ENCODE measurements at regions not wholly inside any gene's neighbourhood (a gene's known extent, or its start where the extent isn't known, plus 50 kb on each side); places are given as distances from the start of the nearest gene placed in this dataset.

DNA sequence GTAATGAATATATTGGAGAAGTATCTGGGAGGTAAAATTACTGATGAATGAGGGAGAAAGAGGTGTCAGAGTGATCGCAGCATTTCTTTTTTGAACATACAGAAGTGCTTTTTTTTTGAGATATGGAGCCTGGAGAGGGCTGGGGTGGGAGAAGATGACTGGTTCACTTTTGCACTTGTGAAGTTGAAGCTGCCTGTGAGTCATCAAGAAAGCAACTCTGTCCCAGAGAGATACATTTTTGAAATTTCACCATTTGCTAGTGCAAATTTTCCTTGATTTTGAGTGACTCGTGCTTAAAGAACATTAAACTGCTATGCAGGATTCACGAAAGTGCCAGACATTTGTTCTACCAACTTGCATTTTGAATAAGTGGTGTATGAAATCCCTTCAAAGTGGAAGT lies 81.8 kb downstream of the ADRA2A start:
- ChIA-PET CTCF (no interaction called here), POLR2A (no interaction called here)
- Histone ChIP-seq H3K4me3 (ENCODE audit: low read depth, low read length) (no peak overlapping the region), H3K27ac (ENCODE audit: extremely low read depth, low read depth, low read length) (no peak overlapping the region), H3K36me3 (ENCODE audit: control insufficient read depth in 2 of 2, insufficient read depth in 1 of 2, low read length in 2 of 2) (no peaks in the 10 kb centered on the region), H3K4me1 (ENCODE audit: control insufficient read depth, insufficient read depth, low read length) (no peaks in the 10 kb centered on the region), H3K9me3 (ENCODE audit: control insufficient read depth, insufficient read depth, low read depth, low read length) (no peaks in the 10 kb centered on the region)
- TF ChIP-seq ZNF138 (tag by site-specific recombination; IDR thresholded peaks at IDR 0.05; ENCODE audit: borderline replicate concordance), result no peak
- no peak for TF ChIP-seq ZNF426 (tag by site-specific recombination; IDR thresholded peaks at IDR 0.05)
- TF ChIP-seq, protein P1, sequence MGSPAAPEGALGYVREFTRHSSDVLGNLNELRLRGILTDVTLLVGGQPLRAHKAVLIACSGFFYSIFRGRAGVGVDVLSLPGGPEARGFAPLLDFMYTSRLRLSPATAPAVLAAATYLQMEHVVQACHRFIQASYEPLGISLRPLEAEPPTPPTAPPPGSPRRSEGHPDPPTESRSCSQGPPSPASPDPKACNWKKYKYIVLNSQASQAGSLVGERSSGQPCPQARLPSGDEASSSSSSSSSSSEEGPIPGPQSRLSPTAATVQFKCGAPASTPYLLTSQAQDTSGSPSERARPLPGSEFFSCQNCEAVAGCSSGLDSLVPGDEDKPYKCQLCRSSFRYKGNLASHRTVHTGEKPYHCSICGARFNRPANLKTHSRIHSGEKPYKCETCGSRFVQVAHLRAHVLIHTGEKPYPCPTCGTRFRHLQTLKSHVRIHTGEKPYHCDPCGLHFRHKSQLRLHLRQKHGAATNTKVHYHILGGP (tag by site-specific recombination; IDR thresholded peaks at IDR 0.05), result no peak
- TF ChIP-seq, protein P2, sequence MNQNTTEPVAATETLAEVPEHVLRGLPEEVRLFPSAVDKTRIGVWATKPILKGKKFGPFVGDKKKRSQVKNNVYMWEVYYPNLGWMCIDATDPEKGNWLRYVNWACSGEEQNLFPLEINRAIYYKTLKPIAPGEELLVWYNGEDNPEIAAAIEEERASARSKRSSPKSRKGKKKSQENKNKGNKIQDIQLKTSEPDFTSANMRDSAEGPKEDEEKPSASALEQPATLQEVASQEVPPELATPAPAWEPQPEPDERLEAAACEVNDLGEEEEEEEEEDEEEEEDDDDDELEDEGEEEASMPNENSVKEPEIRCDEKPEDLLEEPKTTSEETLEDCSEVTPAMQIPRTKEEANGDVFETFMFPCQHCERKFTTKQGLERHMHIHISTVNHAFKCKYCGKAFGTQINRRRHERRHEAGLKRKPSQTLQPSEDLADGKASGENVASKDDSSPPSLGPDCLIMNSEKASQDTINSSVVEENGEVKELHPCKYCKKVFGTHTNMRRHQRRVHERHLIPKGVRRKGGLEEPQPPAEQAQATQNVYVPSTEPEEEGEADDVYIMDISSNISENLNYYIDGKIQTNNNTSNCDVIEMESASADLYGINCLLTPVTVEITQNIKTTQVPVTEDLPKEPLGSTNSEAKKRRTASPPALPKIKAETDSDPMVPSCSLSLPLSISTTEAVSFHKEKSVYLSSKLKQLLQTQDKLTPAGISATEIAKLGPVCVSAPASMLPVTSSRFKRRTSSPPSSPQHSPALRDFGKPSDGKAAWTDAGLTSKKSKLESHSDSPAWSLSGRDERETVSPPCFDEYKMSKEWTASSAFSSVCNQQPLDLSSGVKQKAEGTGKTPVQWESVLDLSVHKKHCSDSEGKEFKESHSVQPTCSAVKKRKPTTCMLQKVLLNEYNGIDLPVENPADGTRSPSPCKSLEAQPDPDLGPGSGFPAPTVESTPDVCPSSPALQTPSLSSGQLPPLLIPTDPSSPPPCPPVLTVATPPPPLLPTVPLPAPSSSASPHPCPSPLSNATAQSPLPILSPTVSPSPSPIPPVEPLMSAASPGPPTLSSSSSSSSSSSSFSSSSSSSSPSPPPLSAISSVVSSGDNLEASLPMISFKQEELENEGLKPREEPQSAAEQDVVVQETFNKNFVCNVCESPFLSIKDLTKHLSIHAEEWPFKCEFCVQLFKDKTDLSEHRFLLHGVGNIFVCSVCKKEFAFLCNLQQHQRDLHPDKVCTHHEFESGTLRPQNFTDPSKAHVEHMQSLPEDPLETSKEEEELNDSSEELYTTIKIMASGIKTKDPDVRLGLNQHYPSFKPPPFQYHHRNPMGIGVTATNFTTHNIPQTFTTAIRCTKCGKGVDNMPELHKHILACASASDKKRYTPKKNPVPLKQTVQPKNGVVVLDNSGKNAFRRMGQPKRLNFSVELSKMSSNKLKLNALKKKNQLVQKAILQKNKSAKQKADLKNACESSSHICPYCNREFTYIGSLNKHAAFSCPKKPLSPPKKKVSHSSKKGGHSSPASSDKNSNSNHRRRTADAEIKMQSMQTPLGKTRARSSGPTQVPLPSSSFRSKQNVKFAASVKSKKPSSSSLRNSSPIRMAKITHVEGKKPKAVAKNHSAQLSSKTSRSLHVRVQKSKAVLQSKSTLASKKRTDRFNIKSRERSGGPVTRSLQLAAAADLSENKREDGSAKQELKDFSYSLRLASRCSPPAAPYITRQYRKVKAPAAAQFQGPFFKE (tag by site-specific recombination; IDR thresholded peaks at IDR 0.05; ENCODE audit: borderline replicate concordance), result no peak
- TF ChIP-seq ZNF701 (tag by site-specific recombination; IDR thresholded peaks at IDR 0.05), result no peak
- TF ChIP-seq, protein P3, sequence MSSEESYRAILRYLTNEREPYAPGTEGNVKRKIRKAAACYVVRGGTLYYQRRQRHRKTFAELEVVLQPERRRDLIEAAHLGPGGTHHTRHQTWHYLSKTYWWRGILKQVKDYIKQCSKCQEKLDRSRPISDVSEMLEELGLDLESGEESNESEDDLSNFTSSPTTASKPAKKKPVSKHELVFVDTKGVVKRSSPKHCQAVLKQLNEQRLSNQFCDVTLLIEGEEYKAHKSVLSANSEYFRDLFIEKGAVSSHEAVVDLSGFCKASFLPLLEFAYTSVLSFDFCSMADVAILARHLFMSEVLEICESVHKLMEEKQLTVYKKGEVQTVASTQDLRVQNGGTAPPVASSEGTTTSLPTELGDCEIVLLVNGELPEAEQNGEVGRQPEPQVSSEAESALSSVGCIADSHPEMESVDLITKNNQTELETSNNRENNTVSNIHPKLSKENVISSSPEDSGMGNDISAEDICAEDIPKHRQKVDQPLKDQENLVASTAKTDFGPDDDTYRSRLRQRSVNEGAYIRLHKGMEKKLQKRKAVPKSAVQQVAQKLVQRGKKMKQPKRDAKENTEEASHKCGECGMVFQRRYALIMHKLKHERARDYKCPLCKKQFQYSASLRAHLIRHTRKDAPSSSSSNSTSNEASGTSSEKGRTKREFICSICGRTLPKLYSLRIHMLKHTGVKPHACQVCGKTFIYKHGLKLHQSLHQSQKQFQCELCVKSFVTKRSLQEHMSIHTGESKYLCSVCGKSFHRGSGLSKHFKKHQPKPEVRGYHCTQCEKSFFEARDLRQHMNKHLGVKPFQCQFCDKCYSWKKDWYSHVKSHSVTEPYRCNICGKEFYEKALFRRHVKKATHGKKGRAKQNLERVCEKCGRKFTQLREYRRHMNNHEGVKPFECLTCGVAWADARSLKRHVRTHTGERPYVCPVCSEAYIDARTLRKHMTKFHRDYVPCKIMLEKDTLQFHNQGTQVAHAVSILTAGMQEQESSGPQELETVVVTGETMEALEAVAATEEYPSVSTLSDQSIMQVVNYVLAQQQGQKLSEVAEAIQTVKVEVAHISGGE (tag by site-specific recombination; conservative IDR thresholded peaks at IDR 0.05; ENCODE audit: low read depth), result no peak
- no peak for TF ChIP-seq ZNF133 (tag by site-specific recombination; IDR thresholded peaks at IDR 0.05)
- no peak for TF ChIP-seq ZNF777 (tag by site-specific recombination; IDR thresholded peaks at IDR 0.05; ENCODE audit: borderline replicate concordance)
- TF ChIP-seq ZNF335 (tag by site-specific recombination; conservative IDR thresholded peaks at IDR 0.05), result no peak
- no peak for TF ChIP-seq HOXD13 (CRISPR knock-in tag; IDR thresholded peaks at IDR 0.05; ENCODE audit: borderline replicate concordance)
- TF ChIP-seq, protein P4, sequence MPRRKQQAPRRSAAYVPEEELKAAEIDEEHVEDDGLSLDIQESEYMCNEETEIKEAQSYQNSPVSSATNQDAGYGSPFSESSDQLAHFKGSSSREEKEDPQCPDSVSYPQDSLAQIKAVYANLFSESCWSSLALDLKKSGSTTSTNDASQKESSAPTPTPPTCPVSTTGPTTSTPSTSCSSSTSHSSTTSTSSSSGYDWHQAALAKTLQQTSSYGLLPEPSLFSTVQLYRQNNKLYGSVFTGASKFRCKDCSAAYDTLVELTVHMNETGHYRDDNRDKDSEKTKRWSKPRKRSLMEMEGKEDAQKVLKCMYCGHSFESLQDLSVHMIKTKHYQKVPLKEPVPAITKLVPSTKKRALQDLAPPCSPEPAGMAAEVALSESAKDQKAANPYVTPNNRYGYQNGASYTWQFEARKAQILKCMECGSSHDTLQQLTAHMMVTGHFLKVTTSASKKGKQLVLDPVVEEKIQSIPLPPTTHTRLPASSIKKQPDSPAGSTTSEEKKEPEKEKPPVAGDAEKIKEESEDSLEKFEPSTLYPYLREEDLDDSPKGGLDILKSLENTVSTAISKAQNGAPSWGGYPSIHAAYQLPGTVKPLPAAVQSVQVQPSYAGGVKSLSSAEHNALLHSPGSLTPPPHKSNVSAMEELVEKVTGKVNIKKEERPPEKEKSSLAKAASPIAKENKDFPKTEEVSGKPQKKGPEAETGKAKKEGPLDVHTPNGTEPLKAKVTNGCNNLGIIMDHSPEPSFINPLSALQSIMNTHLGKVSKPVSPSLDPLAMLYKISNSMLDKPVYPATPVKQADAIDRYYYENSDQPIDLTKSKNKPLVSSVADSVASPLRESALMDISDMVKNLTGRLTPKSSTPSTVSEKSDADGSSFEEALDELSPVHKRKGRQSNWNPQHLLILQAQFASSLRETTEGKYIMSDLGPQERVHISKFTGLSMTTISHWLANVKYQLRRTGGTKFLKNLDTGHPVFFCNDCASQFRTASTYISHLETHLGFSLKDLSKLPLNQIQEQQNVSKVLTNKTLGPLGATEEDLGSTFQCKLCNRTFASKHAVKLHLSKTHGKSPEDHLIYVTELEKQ (tag by site-specific recombination; IDR thresholded peaks at IDR 0.05; ENCODE audit: borderline replicate concordance), result no peak
- TF ChIP-seq YY1 (tag by site-specific recombination; IDR thresholded peaks at IDR 0.05), result no peak

Data from HEK293 (cell line).